HuH-7.5 (cell line): ENCODE measurements at regions not wholly inside any gene's neighbourhood (a gene's known extent, or its start where the extent isn't known, plus 50 kb on each side); places are given as distances from the start of the nearest gene placed in this dataset.

Source experiments
- DNase-seq: peaks from one replicate; pipeline ENCODE4 v3.0.0; 2011; ENCODE audit warnings: low spot score

- DNase-seq, result no peak
Observed at GRCh38 chr18:47470941-47471340, 219.5 kb upstream of the SKOR2 start.

- DNase-seq, result no peak
Observed at GRCh38 chr18:47469576-47469975, 218.1 kb upstream of the SKOR2 start.

GRCh38 chr18:47461977-47462376, 210.5 kb upstream of the SKOR2 start:
- DNase-seq, result no peak

DNA sequence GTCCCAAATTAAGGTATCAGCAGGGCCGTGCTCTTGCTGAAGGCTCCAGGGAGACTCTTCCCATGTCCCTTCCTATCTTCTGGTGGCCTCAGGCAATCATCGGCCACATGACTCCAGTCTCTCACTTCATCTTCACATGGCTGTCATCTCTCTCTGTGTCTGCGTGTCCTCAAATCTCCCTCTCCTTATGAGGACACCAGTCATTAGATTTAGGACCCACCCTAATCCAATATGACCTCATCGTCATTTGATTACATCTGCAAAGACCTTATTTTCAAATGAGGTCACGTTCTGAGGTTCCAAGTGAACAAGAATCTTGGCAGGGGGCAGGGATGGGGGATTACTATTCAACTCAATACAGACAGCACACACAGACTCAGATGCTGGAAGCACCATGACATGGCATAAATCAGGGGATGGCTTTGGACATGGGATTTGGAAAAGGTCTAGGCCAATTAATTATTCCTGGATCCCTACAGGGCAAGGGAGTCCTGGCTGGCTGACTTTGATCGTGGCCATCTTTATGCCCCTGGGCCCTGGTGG, 210.0 kb upstream of the SKOR2 start:
- no peak for DNase-seq

DNA sequence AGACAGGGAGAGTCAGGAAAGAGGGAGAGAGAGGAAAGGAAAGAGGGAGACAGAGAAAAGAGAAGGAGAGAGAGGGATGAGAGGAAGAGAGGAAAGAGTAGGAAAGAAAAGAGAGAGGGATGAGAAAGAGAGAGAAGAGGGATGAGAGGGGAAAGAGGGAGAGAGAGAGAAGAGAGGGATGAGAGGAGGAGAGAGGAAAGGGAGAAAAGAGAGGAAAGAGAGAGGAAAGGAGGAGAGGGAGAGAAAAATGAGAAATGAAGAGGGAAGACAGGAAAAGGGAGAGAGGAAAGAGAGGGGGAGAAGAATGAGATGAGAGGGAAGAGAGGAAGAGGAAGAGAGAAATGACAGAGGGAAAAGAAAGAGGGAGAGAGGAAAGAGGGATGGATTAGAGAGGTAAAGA, 207.0 kb upstream of the SKOR2 start:
- no peak for DNase-seq

DNA sequence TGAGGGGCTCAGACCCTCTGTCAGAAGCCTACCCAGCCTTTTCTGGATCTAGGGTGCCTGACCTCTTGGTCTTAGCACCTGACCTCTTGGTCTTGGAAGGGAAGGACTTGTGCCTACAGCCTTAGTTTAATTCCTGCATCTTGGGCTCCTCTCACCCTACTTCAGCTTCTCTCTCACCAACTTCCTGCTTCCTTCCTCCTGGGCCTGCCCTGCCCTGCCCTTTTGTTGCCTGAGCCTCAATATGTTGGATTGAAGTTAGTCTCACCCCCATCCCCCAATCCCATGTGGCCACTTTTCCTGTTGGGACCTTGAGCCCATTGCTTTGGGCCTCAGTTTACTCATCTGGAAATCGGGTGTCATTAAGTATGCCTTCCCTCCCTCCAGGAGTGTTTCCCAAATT, 206.2 kb upstream of the SKOR2 start:
- no peak for DNase-seq

DNA sequence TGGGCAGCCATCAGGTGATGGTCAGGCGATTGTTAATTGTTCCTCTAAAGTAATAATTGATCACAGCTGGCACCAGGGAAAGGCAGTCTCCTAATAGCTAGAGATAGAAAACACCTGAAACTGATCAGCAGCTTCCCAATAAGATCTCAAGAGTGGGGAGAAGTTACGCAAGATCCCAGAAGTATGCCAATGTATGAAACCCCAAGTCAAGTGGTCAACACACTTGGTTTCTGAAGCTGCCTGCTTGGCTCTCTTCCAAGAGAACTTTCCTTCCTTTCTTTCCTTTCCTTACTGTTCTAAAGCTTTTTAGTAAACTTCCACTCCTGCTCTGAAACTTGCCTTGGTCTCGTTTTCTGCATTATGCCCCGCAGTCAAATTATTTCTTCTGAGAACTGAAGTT, 201.6 kb upstream of the SKOR2 start:
- no peak for DNase-seq

GRCh38 chr18:47448956-47449355, 197.5 kb upstream of the SKOR2 start:
- DNase-seq, result no peak

- no peak for DNase-seq
Observed at GRCh38 chr18:47441914-47442313, 190.5 kb upstream of the SKOR2 start.

DNA sequence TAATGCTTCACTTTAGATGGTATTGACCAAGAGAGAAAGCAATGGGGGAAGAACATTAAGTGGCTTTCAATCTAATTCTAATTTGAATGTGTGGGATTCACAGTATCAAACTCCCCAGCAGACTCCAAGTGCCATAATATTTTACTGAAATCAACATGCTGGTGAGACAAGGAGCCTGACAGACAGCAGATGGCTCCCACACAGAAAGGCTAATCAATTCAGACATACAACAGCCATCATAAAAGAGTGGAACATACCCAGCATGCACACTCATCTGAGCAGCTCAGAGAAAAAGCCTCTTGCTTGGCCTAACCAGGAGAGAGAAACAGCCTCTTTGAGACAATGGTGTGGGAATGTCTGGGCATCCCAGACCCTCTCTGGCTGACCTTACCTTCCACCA, 186.5 kb upstream of the SKOR2 start:
- DNase-seq, result no peak

GRCh38 chr18:47436871-47437270, 185.4 kb upstream of the SKOR2 start:
- no peak for DNase-seq

GRCh38 chr18:47434214-47434746, 182.8 kb upstream of the SKOR2 start:
- DNase-seq, result no peak

DNA sequence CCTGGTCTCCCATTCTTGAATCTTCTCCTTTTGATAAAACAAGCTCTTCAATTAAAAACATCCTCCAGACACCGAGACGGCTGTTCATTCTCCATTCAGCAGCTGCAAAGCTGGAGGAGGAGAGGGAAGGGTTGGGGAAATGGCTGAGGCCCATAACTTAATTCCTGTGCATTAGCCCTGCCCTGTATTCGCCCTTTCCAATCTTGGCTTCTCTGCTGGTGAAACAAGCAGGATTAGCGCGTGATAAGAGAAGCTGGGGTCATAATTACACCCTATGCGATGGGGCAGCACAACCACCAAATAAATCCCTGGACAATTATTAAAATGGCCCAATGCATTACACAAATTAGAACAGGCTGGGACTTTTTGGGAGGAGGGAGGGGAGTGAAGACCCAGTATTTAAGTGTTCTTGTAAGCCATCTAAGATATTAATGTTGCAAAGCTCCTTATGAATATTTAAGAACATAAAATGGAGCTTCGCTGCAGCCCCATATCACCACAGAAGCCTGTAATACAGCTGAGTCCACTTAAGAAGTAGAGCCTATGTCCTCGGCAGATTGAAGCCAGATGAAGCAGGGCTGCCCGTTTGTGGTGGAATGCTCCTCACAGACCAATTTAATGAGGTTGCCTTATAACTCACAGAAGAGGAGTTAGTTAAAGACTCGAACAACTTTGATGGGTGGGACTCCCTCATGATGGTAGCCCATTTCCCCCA, 176.6 kb upstream of the SKOR2 start:
- no peak for DNase-seq

DNA sequence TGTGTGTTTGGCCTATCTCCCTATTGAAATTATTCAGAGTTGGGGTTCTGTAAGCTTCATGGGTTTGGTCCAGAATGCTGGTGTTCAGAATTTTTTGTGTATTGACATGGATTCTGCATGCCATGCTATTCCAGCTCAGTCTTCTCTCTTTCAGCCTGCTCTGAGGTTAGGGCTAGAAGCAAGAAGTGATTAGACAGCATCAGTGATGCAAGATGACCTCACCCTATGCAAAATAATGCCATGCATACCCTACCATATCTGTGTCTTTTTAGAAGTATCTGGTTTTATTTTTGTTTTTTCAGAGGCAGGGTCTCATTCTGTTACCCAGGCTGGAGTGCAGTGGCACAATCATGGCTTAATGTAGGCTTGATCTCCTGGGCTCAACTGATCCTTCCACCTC, 175.6 kb upstream of the SKOR2 start:
- DNase-seq, result no peak

DNA sequence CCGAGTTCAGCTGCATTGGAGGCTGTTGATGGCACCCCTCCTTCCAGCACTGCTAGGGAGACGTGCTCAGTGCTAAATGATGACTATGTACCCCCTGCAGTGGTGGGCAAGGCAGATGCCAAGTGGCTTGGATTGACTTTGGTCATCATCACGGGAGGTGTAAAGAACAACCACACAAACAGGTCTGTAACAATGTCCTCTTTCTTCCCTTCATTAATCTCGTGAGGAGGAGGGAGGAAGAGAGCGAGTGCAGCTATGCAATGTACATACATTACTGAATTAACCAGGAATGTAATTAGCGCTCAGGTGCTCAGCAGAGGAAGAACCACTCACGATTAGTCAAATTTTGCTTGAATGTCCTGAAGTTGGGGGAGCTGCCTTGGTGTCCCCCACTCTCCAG, 173.9 kb upstream of the SKOR2 start:
- no peak for DNase-seq

- no peak for DNase-seq
Observed at GRCh38 chr18:47422524-47422923, 171.1 kb upstream of the SKOR2 start.

DNA sequence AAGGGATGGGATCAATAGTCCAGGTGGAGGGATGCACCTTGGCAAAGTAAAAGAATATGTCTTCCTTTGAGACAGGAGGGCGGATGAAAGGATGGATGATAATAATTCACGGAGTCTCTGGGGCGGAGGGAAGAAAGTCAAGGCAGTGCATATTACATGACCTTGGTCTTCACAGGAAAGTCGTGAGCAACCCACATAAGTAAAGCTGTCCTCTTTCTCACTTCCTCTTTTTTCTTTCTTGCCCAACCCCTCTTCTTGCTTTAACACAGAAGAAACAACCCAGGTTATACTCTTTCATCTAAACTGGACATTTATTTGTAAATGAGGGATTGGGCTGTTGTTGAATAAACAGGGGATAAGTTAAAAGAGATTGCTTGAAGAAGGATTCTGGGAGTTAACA, 168.7 kb upstream of the SKOR2 start:
- DNase-seq, result no peak

- DNase-seq, result no peak
Observed at GRCh38 chr18:47418746-47419145, 167.3 kb upstream of the SKOR2 start.

DNA sequence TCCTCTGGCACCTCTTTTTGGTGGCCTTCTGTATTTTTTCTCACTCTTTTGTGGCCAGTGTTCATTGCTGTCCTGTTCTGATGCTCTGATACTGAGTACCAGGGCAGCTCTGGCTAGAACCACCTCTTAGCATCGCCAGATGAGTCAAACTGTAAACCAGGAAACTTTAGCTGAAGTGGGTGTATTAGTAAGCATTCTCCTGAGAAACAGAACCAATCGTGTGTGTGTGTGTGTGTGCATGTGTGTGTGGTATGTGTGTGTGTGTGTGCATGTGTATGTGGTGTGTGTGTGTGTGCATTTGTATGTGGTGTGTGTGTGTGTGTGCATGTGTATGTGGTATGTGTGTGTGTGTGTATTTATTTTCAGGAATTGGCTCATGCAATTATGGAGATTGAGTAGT, 166.3 kb upstream of the SKOR2 start:
- DNase-seq, result no peak

DNA sequence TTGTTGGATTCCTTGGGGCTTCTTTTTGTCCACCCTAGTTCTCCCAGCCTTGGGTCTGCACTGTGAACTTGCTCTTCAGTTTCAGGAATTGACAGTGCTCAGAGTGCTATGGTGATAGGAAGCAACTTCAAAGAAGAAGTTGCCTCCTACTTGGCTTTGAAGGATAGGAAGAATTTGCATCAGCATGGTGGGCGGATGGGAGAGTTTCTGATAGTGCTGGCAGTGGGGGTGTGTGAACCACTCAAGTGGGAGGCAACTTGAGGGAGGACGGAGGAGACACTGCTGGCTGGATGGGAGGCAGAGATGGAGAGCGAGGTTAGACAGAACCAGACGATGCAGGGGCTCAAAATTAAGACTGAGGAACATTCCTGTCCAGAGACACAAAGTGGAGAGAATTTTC, 164.4 kb upstream of the SKOR2 start:
- DNase-seq, result no peak

DNA sequence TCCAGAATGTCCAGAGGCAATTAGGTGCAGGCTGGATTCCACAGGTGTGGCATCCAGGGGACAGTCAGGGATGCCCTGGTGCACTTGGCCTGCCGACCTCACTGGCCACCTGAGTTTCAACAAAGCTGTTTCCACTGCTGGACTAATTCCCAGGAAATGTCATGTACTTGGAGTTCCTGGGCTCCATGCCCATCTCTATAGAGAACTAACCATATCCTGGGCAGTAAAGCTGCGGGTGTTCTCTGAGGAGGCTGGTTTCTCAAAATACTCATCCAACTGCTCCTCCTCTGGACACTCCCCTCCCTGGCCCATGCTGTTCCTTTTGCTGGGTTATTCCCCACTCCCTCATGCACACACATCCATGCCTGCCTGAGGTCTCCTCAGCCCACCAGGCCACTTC, 161.9 kb upstream of the SKOR2 start:
- DNase-seq, result no peak

- no peak for DNase-seq
Observed at GRCh38 chr18:47412924-47413323, 161.5 kb upstream of the SKOR2 start.

DNA sequence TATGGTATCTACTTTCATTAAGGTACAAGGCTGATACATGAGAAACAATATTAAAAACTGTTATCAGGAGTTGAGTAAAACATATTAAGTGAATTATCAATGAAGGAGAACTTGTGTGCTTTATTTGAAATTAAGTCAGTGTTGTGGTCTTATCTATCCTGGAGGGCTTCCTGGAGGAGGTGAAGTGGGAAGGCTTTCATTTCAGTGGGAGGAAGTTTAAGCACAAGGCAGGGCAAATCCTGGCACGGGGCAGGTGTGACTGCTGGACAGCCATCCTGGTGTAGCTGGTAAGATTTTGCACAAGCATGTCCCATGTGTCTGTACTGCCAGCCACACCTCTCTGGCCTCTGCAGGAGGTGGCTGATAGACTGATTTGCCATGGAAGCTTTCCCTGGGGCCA, 159.7 kb upstream of the SKOR2 start:
- DNase-seq, result no peak

DNA sequence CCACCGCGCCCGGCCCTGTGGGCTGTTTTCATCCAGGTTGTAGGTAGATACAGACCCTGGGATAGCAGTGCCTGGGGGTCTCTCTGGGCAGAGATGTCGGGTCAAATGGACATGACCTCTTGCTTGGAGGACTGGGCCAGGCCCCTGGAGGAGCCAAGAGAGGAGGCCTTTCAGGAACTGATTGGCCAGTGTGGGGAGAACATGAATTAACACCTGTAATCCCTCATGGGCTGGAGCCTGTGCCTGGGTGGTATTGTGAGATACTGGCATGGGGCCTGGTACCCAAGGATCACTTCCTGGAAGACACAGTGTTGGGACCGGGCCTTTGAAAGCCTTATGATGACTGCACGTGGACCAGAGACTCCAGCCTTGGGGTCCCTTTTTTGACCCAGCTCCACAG, 158.7 kb upstream of the SKOR2 start:
- no peak for DNase-seq
